CD4-positive, CD25-positive, alpha-beta regulatory T cell (primary cell): ENCODE measurements at regions not wholly inside any gene's neighbourhood (a gene's known extent, or its start where the extent isn't known, plus 50 kb on each side); places are given as distances from the start of the nearest gene placed in this dataset.
A peak's percentile ranks its signal among the peaks of the same experiment; 100 is the strongest.
"Not testable (repeated sequence)": the region's sequence is repeated elsewhere in the genome, so short reads cannot be mapped to it uniquely, and the experiment has no call there.

Experiments
- ATAC-seq, 2 donors: fragments of 150-1000 bp; cut with Tn5 transposase; one replicate each; pipeline ENCODE4 v1.10.0; 2021; ENCODE audit warnings: low read depth in 2 of 2, moderate number of reproducible peaks in 2 of 2, moderate library complexity in 1 of 2
- DNase-seq, 3 donors: peaks; one replicate each; pipeline versions ENCODE4 v3.0.0 to v3.0.0-alpha.2; 2012 to 2022; ENCODE audit warnings: mixed read lengths in 1 of 3
- H3K27ac ChIP-seq: one replicate; pipeline ENCODE4 v1.7.0; 2013; ENCODE audit warnings: mild to moderate bottlenecking, low read length; ENCODE audit not compliant: insufficient read depth, poor library complexity, severe bottlenecking
- H3K27me3 ChIP-seq: one replicate; pipeline ENCODE4 v1.7.0; 2013; ENCODE audit warnings: low read length; ENCODE audit not compliant: control insufficient read depth, insufficient read depth
- H3K36me3 ChIP-seq: one replicate; pipeline ENCODE4 v1.7.0; 2013; ENCODE audit warnings: mild to moderate bottlenecking, low read length, moderate library complexity; ENCODE audit not compliant: control insufficient read depth, insufficient read depth
- H3K4me1 ChIP-seq: 2 replicates; pipeline ENCODE4 v1.7.0; 2013; ENCODE audit warnings: mild to moderate bottlenecking, low read length; ENCODE audit not compliant: insufficient read depth, control insufficient read depth, poor library complexity, severe bottlenecking
- H3K4me3 ChIP-seq: one replicate; pipeline ENCODE4 v1.7.0; 2013; ENCODE audit warnings: low read depth, mild to moderate bottlenecking, low read length, moderate library complexity
- H3K9me3 ChIP-seq, 2 experiments: 1 replicate in 1 of 2; 2 replicates in 1 of 2; pipeline ENCODE4 v1.7.0; 2013; ENCODE audit warnings: low read length in 2 of 2, mild to moderate bottlenecking in 1 of 2, moderate library complexity in 1 of 2; ENCODE audit not compliant: control insufficient read depth in 2 of 2
- H3K27ac Mint-ChIP-seq, 3 donors: one replicate each; pipeline ENCODE4 v1.8.0; 2020 to 2022; ENCODE audit warnings: mild to moderate bottlenecking in 3 of 3, mixed read lengths in 3 of 3, moderate library complexity in 2 of 3
- H3K27me3 Mint-ChIP-seq: one replicate; pipeline ENCODE4 v1.8.0; 2022; ENCODE audit warnings: mild to moderate bottlenecking, mixed read lengths
- H3K36me3 Mint-ChIP-seq: one replicate; pipeline ENCODE4 v1.8.0; 2020; ENCODE audit warnings: mixed read lengths
- H3K4me1 Mint-ChIP-seq, 4 donors: one replicate each; pipeline ENCODE4 v1.8.0; 2020 to 2022; ENCODE audit warnings: mixed read lengths in 4 of 4, mild to moderate bottlenecking in 1 of 4
- H3K4me3 Mint-ChIP-seq, 4 donors: one replicate each; pipeline ENCODE4 v1.8.0; 2020 to 2022; ENCODE audit warnings: mild to moderate bottlenecking in 4 of 4, mixed read lengths in 4 of 4, moderate library complexity in 3 of 4
- H3K9me3 Mint-ChIP-seq, 7 donors: one replicate each; pipeline ENCODE4 v1.8.0; 2020 to 2022; ENCODE audit warnings: mixed read lengths in 7 of 7, mild to moderate bottlenecking in 3 of 7, moderate library complexity in 2 of 7

DNA sequence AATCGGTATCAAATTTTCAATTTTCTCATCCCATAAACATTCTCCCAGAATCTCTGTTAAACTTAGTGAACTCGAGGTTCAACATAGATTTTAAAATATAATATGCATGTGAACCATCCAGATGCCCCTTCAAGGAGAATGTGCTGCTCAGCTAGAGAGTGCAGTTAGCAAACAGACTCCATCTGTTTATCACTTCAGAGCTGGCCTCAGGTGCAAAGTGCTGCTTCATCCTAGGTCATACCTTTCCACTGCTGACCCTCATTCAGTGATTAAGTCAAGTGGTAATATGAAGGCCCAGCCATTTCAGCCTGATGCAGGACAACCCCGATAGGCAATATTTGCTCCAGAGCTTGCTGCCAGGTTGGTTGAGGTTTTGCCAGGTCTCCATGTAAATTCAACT lies 339.0 kb upstream of the POU5F2 start:
- H3K9me3 ChIP-seq: no peaks in the 10 kb centered on the region
- H3K4me3 Mint-ChIP-seq: no peak overlapping the region
- H3K4me1 ChIP-seq: no peaks in the 10 kb centered on the region
- peaks cover 0 to 3% (median 0%) of the 10 kb centered on the region in 7 donors for H3K9me3 Mint-ChIP-seq
- peaks cover 41 to 64% (median 57%) of the 10 kb centered on the region in 4 donors for H3K4me1 Mint-ChIP-seq
- DNase-seq: no peak
- no peak overlapping the region for H3K4me3 ChIP-seq
- no peaks in the 10 kb centered on the region for H3K27me3 Mint-ChIP-seq
- H3K27ac Mint-ChIP-seq: no peak overlapping the region
- no peak overlapping the region for H3K27ac ChIP-seq
- H3K36me3 ChIP-seq: no peaks in the 10 kb centered on the region
- H3K36me3 Mint-ChIP-seq: peaks cover 15% of the 10 kb centered on the region
- H3K27me3 ChIP-seq: no peaks in the 10 kb centered on the region
- no peak for ATAC-seq

DNA sequence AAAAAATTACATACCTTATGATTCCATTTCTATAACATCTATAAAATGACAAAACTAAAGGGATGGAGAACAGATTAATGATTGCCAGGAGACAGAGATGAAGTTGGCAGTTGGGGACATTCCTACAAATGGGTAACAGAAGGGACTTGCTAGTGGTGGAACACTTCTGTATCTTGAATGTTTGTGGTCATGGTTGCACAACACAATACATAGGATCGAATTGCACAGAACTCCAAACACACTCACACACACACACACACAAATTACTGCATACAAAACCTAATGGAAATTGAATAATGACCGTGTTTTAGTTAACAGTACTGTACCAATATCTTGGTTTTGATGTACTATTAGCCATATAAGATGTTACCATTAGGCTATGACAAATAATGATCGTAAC lies 330.7 kb upstream of the POU5F2 start:
- Histone ChIP-seq H3K36me3 (peaks cover 4% of the 10 kb centered on the region), H3K9me3 (peaks cover under 1 to 4% of the 10 kb centered on the region in 2 experiments), H3K27me3 (no peaks in the 10 kb centered on the region), H3K4me1 (no peaks in the 10 kb centered on the region), H3K27ac (no peak overlapping the region), H3K4me3 (no peak overlapping the region)
- Mint-ChIP-seq H3K4me3 (no peak overlapping the region), H3K27me3 (no peaks in the 10 kb centered on the region), H3K4me1 (peaks cover 41 to 48% (median 44%) of the 10 kb centered on the region in 4 donors), H3K9me3 (peaks cover 0 to 13% (median 8%) of the 10 kb centered on the region in 7 donors), H3K27ac (no peak overlapping the region), H3K36me3 (peaks cover 38% of the 10 kb centered on the region)
- ATAC-seq (no peak), DNase-seq (no peak)

DNA sequence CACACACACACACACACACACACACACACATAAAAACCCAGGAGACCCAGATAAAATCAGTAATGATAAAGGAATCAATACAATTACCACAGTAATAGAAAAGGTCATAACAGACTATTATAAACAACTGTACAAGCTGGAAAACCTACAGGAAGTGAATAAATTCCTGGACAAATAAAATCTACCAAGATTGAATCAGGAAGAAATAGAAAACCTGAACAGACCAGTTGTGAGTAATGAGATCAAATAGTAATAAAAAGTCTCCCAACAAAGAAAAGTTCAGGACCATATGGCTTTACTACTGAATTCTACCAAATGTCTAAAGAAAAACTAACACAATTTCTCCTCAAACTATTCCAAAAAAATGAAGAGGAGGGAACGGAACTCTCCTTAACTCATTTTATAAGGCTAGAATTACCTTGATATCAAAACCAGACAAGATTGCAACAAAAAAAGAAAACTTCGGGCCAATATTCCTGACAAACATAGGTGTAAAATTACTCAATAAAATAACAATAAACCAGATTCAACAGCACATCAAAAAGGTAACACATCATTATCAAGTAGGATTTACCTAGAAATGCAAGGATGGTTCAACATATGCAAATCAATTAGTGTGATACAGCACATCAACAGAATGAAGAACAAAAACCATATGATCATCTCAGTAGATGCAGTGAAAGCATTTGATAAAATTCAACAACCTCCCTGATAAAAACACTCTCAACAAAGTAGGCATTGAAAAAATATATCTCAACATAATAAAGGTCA lies 325.2 kb upstream of the POU5F2 start:
- Mint-ChIP-seq H3K4me1 (peaks cover 29 to 47% (median 38%) of the 10 kb centered on the region in 4 donors), H3K27me3 (no peaks in the 10 kb centered on the region), H3K4me3 (no peak overlapping the region), H3K36me3 (peaks cover 47% of the 10 kb centered on the region), H3K9me3 (peaks cover 4 to 47% (median 24%) of the 10 kb centered on the region in 7 donors), H3K27ac (no peak overlapping the region)
- DNase-seq: no peak
- peaks cover 27 to 38% of the 10 kb centered on the region in 2 experiments for H3K9me3 ChIP-seq
- H3K27me3 ChIP-seq: no peaks in the 10 kb centered on the region
- no peak for ATAC-seq
- peaks cover 12% of the 10 kb centered on the region for H3K36me3 ChIP-seq
- H3K4me1 ChIP-seq: no peaks in the 10 kb centered on the region
- H3K4me3 ChIP-seq: no peak overlapping the region
- no peak overlapping the region for H3K27ac ChIP-seq

DNA sequence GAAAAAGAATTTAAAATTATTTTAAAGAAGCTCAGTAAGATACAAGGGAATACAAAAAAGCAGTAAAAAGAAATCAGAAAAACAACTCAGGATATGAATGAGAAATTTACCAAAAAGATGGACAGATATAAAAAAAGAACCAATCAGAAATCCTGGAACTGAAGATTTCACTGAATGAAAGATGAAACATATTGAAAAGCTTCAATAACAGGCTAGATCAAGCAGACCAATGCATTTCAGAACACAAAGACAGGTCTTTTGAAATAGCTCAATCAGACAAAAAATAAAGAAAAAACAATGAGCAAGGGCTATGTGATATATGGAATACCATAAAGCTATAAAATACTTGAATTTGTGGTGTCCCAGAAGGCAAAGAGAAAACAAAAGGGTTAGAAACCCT lies 322.6 kb upstream of the POU5F2 start:
- no peaks in the 10 kb centered on the region for H3K27me3 ChIP-seq
- peaks cover 12% of the 10 kb centered on the region for H3K36me3 ChIP-seq
- Mint-ChIP-seq H3K4me1 (peaks cover 21 to 49% (median 37%) of the 10 kb centered on the region in 4 donors), H3K9me3 (peaks cover 1 to 47% (median 21%) of the 10 kb centered on the region in 7 donors), H3K4me3 (no peak overlapping the region), H3K36me3 (peaks cover 59% of the 10 kb centered on the region), H3K27me3 (no peaks in the 10 kb centered on the region), H3K27ac (no peak overlapping the region)
- ATAC-seq: no peak
- H3K4me1 ChIP-seq: no peaks in the 10 kb centered on the region
- peaks cover 27 to 38% of the 10 kb centered on the region in 2 experiments for H3K9me3 ChIP-seq
- no peak for DNase-seq
- no peak overlapping the region for H3K27ac ChIP-seq
- no peak overlapping the region for H3K4me3 ChIP-seq

DNA sequence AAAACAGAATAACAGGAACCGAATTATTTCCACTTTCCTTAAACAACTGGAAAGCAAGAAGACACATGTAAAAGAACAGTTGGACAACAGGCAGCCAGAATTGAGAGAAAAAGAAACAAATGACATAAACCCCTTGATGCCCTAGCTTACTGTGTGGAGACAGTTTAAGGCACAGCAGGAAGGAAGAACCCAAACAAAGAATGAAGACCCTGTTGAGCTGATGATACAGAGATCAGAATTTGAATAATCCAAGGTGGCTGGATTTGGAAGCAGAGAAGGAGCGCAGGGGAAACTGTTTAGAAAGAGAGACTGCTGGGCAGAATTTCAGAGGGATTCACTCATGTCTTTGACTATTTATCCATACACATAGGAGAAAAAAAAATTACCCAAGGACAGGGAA lies 316.3 kb upstream of the POU5F2 start:
- Histone ChIP-seq H3K27ac (no peak overlapping the region), H3K27me3 (no peaks in the 10 kb centered on the region), H3K4me3 (no peak overlapping the region), H3K4me1 (no peaks in the 10 kb centered on the region), H3K9me3 (peaks cover 0 to 2% of the 10 kb centered on the region in 2 experiments), H3K36me3 (peaks cover 9% of the 10 kb centered on the region)
- DNase-seq: no peak
- Mint-ChIP-seq H3K4me3 (no peak overlapping the region), H3K36me3 (peaks cover 59% of the 10 kb centered on the region), H3K27me3 (no peaks in the 10 kb centered on the region), H3K27ac (no peak overlapping the region), H3K4me1 (peaks cover 29 to 59% (median 48%) of the 10 kb centered on the region in 4 donors), H3K9me3 (peaks cover 0 to 2% (median 0%) of the 10 kb centered on the region in 7 donors)
- no peak for ATAC-seq

DNA sequence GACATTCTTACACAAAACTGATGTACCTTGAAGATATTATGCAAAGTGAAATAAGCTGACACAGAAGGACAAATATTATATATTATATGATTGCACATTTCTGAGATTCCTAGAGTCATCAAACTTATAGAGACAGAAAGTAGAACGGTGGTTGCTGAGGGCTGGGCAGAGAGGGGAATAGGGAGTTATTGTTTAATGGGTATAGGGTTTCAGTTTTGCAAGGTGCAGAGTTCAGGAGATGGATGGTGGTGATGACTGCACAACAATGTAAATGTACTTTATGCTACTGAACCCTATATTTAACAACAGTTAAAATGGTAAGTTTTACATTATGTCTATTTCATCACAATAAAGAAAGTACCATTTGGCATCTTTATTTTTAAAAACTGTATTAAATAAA lies 315.8 kb upstream of the POU5F2 start:
- Histone ChIP-seq H3K4me1 (no peaks in the 10 kb centered on the region), H3K4me3 (no peak overlapping the region), H3K9me3 (peaks cover 0 to under 1% of the 10 kb centered on the region in 2 experiments), H3K27ac (no peak overlapping the region), H3K36me3 (peaks cover 13% of the 10 kb centered on the region), H3K27me3 (no peaks in the 10 kb centered on the region)
- ATAC-seq (no peak), DNase-seq (no peak)
- H3K4me1 Mint-ChIP-seq: peaks cover 29 to 58% (median 45%) of the 10 kb centered on the region in 4 donors
- H3K27me3 Mint-ChIP-seq: no peaks in the 10 kb centered on the region
- no peak overlapping the region for H3K4me3 Mint-ChIP-seq
- H3K36me3 Mint-ChIP-seq: peaks cover 59% of the 10 kb centered on the region
- peaks cover 0 to 2% (median 0%) of the 10 kb centered on the region in 7 donors for H3K9me3 Mint-ChIP-seq
- H3K27ac Mint-ChIP-seq: peak overlapping the region in 2 of 3 donors; percentile 11 to 43

DNA sequence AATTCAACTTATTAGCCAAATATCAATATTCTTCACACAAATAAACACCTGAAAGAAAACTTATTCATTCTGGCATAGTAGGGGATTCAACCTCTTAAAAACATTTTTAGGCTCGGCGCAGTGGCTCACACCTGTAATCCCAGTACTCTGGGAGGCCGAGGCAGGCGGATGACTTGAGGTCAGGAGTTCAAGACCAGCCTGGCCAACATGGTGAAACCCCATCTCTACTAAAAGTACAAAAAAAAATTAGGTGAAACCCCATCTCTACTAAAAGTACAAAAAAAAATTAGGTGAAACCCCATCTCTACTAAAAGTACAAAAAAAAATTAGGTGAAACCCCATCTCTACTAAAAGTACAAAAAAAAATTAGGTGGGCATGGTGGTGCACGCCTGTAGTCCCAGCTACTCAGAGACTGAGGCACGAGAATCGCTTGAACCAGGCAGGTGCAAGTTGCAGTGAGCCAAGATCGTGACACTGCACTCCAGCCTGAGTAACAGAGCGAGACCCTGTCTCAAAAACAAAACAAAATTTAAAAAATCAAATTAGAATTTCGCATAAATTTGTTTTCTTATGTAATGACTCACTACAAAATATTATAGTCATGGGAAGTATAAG lies 308.0 kb upstream of the POU5F2 start:
- H3K4me3 Mint-ChIP-seq, H3K9me3 ChIP-seq, H3K27me3 Mint-ChIP-seq, H3K4me1 Mint-ChIP-seq, H3K27ac Mint-ChIP-seq, H3K9me3 Mint-ChIP-seq, ATAC-seq, H3K27me3 ChIP-seq, H3K4me3 ChIP-seq, H3K27ac ChIP-seq, DNase-seq, H3K4me1 ChIP-seq: not testable (repeated sequence)
- H3K36me3 ChIP-seq: peaks cover 27% of the 10 kb centered on the region
- peaks cover 41% of the 10 kb centered on the region for H3K36me3 Mint-ChIP-seq
